ENCODE measurements at regions not wholly inside any gene's neighbourhood (a gene's known extent, or its start where the extent isn't known, plus 50 kb on each side); places are given as distances from the start of the nearest gene placed in this dataset.

GRCh38 chr5:60463179-60463868, 236.6 kb downstream of the DEPDC1B start (continued):
- TF ChIP-seq AHDC1 (CRISPR knock-in tag; IDR thresholded peaks at IDR 0.05; ENCODE audit: borderline replicate concordance), result peak; percentile 74
- TF ChIP-seq, protein P1, sequence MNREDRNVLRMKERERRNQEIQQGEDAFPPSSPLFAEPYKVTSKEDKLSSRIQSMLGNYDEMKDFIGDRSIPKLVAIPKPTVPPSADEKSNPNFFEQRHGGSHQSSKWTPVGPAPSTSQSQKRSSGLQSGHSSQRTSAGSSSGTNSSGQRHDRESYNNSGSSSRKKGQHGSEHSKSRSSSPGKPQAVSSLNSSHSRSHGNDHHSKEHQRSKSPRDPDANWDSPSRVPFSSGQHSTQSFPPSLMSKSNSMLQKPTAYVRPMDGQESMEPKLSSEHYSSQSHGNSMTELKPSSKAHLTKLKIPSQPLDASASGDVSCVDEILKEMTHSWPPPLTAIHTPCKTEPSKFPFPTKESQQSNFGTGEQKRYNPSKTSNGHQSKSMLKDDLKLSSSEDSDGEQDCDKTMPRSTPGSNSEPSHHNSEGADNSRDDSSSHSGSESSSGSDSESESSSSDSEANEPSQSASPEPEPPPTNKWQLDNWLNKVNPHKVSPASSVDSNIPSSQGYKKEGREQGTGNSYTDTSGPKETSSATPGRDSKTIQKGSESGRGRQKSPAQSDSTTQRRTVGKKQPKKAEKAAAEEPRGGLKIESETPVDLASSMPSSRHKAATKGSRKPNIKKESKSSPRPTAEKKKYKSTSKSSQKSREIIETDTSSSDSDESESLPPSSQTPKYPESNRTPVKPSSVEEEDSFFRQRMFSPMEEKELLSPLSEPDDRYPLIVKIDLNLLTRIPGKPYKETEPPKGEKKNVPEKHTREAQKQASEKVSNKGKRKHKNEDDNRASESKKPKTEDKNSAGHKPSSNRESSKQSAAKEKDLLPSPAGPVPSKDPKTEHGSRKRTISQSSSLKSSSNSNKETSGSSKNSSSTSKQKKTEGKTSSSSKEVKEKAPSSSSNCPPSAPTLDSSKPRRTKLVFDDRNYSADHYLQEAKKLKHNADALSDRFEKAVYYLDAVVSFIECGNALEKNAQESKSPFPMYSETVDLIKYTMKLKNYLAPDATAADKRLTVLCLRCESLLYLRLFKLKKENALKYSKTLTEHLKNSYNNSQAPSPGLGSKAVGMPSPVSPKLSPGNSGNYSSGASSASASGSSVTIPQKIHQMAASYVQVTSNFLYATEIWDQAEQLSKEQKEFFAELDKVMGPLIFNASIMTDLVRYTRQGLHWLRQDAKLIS (CRISPR knock-in tag; IDR thresholded peaks at IDR 0.05), result no peak
- TF ChIP-seq ZFP36L1 (CRISPR knock-in tag; IDR thresholded peaks at IDR 0.05), result no peak
- peak; percentile 52; the same call in 1 of the 2 replicates for TF ChIP-seq ZNF543 (CRISPR knock-in tag; IDR thresholded peaks at IDR 0.05)
- TF ChIP-seq, protein P2, sequence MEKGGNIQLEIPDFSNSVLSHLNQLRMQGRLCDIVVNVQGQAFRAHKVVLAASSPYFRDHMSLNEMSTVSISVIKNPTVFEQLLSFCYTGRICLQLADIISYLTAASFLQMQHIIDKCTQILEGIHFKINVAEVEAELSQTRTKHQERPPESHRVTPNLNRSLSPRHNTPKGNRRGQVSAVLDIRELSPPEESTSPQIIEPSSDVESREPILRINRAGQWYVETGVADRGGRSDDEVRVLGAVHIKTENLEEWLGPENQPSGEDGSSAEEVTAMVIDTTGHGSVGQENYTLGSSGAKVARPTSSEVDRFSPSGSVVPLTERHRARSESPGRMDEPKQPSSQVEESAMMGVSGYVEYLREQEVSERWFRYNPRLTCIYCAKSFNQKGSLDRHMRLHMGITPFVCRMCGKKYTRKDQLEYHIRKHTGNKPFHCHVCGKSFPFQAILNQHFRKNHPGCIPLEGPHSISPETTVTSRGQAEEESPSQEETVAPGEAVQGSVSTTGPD (CRISPR knock-in tag; IDR thresholded peaks at IDR 0.05), result peak; percentile 69; the same call in 1 of the 2 replicates
- TF ChIP-seq MBNL3 (CRISPR knock-in tag; conservative IDR thresholded peaks at IDR 0.05), result no peak
- peak; percentile 69; the same call in 1 of the 2 replicates for TF ChIP-seq CBX5 (CRISPR knock-in tag; IDR thresholded peaks at IDR 0.05; ENCODE audit: borderline replicate concordance)
- TF ChIP-seq ZNF180 (CRISPR knock-in tag; IDR thresholded peaks at IDR 0.05; ENCODE audit: borderline replicate concordance, low read depth), result no peak
- TF ChIP-seq, protein P3, sequence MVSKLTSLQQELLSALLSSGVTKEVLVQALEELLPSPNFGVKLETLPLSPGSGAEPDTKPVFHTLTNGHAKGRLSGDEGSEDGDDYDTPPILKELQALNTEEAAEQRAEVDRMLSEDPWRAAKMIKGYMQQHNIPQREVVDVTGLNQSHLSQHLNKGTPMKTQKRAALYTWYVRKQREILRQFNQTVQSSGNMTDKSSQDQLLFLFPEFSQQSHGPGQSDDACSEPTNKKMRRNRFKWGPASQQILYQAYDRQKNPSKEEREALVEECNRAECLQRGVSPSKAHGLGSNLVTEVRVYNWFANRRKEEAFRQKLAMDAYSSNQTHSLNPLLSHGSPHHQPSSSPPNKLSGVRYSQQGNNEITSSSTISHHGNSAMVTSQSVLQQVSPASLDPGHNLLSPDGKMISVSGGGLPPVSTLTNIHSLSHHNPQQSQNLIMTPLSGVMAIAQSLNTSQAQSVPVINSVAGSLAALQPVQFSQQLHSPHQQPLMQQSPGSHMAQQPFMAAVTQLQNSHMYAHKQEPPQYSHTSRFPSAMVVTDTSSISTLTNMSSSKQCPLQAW (CRISPR knock-in tag; IDR thresholded peaks at IDR 0.05), result peak; percentile 55; the same call in 1 of the 2 replicates
- TF ChIP-seq CHCHD3 (CRISPR knock-in tag; IDR thresholded peaks at IDR 0.05), result no peak
- TF ChIP-seq, protein P4, sequence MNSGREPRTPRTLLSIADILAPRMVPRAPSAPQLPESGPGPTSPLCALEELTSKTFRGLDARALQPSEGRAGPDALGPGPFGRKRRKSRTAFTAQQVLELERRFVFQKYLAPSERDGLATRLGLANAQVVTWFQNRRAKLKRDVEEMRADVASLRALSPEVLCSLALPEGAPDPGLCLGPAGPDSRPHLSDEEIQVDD (CRISPR knock-in tag; IDR thresholded peaks at IDR 0.05; ENCODE audit: borderline replicate concordance), result no peak
- TF ChIP-seq ZBTB7B (CRISPR knock-in tag; IDR thresholded peaks at IDR 0.05), result 0 out of 2 replicates have a peak, but pooled peaks have one; percentile 40
- TF ChIP-seq ZNF629 (CRISPR knock-in tag; conservative IDR thresholded peaks at IDR 0.05), result no peak
- TF ChIP-seq MYC (CRISPR knock-in tag; IDR thresholded peaks at IDR 0.05; ENCODE audit: borderline replicate concordance), result no peak
- TF ChIP-seq SRSF1 (optimal IDR thresholded peaks at IDR 0.05; ENCODE audit: low read depth, low read length), result no peak
- TF ChIP-seq ELF1 (CRISPR knock-in tag; IDR thresholded peaks at IDR 0.05), result no peak
